ENCODE measurements at regions not wholly inside any gene's neighbourhood (a gene's known extent, or its start where the extent isn't known, plus 50 kb on each side); places are given as distances from the start of the nearest gene placed in this dataset.

DNA sequence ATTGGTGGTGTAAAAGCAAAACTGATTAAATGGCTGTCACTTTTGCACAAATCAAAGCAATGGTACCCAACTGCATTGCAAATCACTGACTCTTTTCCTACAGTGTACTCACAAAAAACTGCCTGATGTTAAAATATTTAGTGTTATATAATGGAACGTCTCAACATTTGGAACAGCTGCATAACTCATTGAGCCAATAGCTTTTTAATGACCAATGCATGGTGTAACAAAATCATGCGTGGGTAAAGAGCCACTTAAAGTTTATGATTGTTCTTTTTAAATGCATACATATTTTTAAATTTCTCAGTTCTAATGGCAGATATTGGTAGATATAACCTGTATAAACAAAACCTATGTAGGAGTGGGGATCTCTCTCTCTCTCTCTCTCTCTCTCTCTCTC is 204.0 kb upstream of the MPHOSPH6 start:
- ATAC-seq (no peak), DNase-seq (no peak)
- intact Hi-C loops (cut with DNase I): no loop called here

DNA sequence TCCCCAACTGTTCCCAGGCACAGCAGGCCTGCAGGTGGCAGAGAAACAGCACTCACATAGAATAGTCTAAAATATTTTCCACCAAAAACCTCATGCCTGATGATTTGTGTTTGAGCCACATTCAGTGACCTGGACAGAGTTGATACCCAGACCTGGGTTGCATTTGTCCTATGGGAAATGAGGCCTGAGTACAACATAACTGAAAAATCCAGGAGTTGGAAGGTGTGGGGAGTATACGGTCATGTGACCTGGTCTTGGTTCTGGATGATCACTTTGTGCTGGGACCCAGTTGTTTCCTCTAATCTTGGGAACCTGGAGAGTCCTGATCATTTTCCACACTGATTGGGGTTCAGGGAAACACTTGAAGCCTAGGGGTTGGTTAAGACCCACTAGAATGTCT is 200.3 kb upstream of the MPHOSPH6 start:
- intact Hi-C loops (cut with DNase I): no loop called here
- no peak for DNase-seq
- no peak for ATAC-seq

DNA sequence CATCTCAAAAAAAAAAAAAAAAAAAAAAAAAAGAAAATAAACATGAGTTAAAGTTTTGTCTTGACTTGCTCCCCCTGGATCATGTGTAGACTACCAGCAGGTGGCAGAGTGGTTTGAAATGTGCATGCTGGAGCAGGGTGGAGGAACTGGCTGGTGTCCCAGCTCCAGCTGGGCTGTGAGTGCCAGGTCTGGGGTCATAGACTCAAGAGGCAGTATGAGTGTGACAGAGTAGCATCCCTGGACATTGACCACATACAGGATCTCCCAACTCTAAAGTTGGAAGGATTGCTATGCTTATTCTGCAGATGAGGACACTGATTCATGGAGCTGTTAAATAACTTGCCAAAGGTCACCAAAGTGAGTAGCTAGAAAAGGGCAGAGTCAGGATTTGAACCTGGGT is 198.0 kb upstream of the MPHOSPH6 start:
- peak; percentile 64 for DNase-seq
- ATAC-seq: peak; percentile 94 to 95
- intact Hi-C loops (cut with DNase I): loop anchor here in 1 of 2 donors (10.0 kb wide), 1 partner anchor 257 kb away; the partner anchor contains the start of gene CDH13

DNA sequence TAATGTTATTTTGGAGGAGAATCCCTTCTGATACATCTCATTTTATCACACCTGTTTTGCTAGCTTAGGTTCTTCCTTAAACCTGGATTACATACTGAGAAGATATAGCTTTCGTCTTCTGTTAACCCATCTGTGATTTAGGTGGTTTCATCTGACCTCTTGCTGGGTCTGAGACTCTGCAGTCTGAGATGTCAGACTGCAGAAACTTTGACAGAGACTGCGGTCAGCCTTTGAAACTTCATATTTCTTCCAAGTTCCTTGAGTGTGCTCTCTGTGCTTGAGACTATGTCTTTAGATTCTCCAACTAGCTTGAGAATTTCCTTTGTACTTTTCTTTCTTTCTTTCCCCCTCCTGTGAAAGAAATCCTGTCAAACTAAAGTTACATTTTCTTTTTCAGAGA is 196.4 kb upstream of the MPHOSPH6 start:
- ATAC-seq (no peak), DNase-seq (no peak)
- intact Hi-C loops (cut with DNase I): loop anchor here in 1 of 2 donors (1.0 to 10.0 kb wide), 2 partner anchors 214 to 258 kb away; partner anchors contain the start of gene CDH13

DNA sequence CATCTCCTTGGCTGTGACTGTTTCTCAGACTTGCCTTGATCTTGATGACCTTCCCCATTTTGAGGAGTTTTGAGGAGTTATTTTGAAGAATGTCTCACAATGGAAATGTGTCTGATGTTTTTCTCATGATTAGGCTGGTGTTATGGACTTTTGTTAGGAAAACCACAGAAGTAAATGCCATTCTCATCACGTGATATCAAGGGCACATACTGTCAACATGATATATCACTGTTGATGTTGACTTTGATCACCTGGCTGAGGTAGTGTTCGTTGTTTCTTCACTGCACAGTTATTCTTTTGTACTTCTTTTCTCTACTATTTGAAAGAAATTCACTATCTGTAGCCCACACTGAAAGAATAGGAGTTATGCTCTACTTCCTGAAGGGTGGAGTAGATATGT is 194.7 kb upstream of the MPHOSPH6 start:
- DNase-seq (no peak), ATAC-seq (no peak)
- intact Hi-C loops (cut with DNase I): loop anchor here in 1 of 2 donors (10.0 kb wide), 1 partner anchor 260 kb away; the partner anchor contains the start of gene CDH13

DNA sequence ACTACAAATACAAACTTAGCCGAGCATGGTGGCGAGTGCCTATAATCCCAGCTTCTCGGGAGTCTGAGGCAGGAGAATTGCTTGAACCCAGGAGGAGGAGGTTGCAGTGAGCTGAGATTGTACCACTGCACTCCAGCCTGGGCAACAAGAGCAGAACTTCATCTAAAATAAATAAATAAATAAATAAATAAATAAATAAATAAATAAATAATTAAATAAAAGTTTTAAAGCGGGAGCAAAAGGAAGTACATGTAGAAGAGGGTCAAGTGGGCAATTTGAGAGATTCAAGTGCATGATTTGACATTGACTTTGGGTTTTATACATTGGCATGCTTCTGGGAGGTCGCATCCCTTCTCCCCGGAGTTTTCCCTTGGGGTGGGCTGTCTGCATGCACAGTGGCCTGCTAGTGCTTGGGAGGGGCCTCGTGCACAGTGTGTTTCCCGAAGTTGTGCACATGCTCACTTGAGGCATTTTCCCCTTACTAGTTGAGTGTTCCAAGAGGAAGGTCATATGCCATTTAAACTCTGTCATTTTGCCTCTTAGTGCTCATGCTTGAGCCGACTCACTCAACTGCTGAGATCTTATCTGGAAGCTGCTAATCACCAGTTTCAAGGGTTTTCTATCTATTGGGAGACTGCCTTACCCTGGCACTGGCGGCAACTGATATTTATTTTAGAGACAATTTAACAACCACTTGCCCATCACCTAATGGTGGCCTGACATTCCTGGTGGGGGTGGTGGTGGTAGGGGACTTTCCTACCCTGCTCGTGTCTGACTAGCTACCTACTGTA is 193.2 kb upstream of the MPHOSPH6 start:
- ATAC-seq (peak in 1 of 2 donors; percentile 17), DNase-seq (no peak)
- intact Hi-C loops (cut with DNase I): loop anchor here in 1 of 2 donors (10.0 kb wide), 1 partner anchor 262 kb away; the partner anchor contains the start of gene CDH13

DNA sequence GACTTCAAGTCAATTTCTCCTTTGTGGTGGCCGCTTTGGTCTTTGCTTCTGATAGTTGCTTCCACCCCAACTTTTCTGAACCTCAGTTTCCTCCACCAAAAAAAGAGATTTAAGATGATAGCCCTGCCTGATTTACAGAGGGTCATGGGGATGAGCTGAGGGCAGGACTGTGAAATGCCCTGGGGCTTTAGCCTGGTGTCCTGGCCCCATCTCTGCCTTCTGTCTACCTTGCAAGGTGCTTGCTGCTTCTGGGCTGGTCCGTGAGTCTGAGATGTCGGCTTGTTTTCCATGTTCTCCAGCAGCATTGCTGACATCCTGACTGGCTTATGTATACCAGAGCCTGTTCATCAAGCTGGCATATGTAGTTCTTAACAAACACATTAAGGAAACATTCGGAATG is 191.9 kb upstream of the MPHOSPH6 start:
- ATAC-seq (no peak), DNase-seq (no peak)
- intact Hi-C loops (cut with DNase I): loop anchor here in 1 of 2 donors (10.0 kb wide), 1 partner anchor 263 kb away; the partner anchor contains the start of gene CDH13

DNA sequence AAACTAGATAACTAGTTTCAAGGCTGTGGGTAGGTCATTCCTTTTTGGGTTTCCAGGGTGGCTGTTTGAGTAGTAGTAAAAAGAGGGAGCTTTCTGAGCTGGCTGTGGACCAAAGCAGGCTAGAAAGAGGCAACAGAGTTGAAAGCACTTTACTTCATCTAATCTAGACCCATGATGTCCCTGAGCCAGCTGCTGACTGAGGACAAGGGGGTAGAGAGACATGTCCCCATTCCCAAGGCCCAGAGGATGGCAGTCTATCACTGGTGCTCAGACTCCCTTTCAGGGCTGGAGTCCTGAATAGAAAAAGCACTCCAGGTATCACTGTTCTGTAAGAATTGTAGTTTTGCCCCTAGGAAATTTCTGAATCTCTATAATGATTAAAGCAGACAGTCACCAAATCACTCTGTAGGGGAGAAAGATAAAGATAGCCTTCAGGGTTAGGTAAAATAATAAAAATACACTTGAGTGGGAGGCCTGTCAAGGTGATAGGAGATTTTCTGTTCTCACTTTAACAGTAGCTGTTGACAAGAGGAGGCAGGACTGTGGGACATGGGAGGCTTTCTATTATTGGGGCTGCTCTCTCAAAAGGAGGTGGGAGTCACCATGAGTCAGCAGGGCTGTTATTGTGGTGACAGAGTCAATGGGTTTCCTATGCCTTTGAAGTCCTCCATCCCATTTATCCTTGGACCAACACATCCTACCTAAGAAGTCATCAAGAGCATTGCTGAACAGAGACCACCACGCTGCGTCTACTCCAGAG is 190.2 kb upstream of the MPHOSPH6 start:
- ATAC-seq (peak; percentile 59 to 79), DNase-seq (no peak)
- intact Hi-C loops (cut with DNase I): loop anchor here in 1 of 2 donors (10.0 kb wide), 1 partner anchor 265 kb away; the partner anchor contains the start of gene CDH13

DNA sequence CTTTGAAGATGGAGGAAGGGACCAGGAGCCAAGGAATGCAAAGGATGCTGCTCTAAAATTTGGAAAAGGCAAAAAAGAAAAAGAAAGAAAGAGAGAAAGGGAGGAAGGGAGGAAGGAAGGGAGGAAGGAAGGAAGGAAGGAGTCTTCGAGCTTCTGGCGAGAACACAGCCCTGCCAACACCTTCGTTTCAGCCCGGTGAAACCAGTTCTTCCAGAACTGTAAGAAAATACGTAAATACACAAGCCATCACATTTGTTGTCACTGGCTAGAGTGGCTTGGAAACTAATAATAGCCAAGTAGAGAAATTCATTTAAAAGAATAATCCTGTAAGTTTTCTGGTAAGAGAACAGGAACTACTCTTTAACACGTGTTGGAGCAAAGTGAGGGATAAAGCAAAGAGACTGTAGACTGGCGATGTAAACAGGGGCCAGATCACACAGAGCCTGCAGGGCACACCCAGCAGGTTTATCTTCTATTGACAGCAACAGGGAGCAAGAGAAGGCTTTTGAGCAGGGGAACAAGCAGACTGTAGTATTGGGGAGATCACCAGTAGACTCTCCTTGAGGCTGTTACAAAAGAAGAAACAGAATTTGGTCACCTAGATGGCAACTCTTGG is 188.7 kb upstream of the MPHOSPH6 start:
- ATAC-seq (no peak), DNase-seq (no peak)
- intact Hi-C loops (cut with DNase I): no loop called here

DNA sequence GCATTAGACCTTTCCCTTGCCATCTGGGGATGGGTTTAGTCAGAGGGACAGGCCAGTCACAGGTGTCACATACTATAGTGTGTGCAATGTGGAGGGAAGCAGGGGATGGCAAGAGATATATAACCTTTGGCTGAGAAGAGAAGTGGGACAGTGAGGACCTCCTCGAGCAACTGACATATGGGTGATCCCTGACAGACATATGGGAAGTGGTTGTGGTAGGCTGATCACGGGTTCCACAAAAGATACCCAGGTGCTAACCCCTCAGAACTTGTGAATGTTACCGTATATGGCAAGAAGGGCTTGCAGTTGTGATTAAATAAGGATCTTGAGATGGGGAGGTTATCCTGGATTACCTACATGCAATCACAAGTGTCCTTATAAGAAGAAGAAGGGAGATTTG is 188.1 kb upstream of the MPHOSPH6 start:
- intact Hi-C loops (cut with DNase I): no loop called here

DNA sequence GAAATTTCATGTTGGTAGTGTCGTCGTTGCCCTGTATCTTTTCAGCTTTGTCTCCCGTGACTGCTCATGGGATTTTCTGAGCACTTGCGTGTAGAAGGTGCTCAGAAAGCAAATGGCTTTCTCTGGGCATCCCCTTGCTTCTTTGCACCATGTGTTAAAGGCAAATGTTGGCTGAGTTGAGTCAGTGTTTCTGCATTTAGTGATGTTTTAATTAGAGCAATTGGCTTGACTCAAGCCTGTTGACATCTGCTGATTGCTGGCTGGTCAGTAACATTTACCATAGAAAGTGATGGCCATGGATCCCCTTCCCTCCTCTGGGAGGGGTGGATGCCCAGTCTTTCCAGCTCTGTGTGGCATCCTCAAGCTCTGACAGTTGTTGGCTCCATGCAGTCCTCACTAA is 187.2 kb upstream of the MPHOSPH6 start:
- no peak for ATAC-seq
- intact Hi-C loops (cut with DNase I): no loop called here
- DNase-seq: no peak

More for the DNA sequence above, 188.1 kb upstream of the MPHOSPH6 start:
- DNase-seq: no peak
- no peak for ATAC-seq

DNA sequence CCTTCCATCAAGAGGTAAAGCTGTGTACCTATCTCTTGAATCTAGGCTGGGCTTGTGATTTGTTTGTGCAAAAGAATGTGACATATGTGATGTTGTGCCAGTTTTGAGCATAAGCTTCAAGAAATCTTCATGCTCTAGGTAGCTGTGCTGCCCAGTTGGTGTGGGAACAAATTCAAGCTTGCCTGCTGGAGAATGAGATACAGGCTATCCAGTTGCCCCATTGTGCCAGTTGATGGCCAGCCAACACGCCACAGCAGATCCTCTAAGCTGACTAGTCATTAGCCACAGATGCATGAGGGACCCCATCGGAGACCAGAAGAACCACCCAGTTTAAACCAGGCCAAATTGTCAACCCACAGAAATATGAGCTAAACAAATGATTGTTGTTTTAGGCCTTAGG is 180.5 kb upstream of the MPHOSPH6 start:
- intact Hi-C loops (cut with DNase I): no loop called here
- no peak for DNase-seq
- no peak for ATAC-seq

DNA sequence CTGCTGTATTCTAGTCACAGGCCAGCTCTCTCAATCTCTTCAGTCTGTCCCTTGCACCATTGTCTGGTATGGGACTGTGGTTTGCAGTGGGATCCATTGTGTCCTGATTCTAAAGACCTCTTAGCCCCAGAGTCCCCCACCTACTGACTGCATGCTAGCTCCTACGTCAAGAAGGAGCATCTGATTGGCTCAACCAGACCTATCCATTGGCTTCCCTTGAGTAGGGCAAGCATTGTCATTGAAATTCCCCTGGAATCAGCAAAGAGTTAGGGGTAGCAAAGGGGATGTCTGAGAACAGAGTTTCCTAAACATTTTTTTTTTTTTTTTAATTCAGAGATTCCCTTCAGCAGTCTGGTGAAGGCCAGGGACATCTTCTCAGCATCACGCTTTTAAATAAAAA is 175.3 kb upstream of the MPHOSPH6 start:
- intact Hi-C loops (cut with DNase I): loop anchor here in 1 of 2 donors (2.0 kb wide), 1 partner anchor 81 kb away; no protein-coding TSS in a partner anchor
- DNase-seq (no peak), ATAC-seq (no peak)

DNA sequence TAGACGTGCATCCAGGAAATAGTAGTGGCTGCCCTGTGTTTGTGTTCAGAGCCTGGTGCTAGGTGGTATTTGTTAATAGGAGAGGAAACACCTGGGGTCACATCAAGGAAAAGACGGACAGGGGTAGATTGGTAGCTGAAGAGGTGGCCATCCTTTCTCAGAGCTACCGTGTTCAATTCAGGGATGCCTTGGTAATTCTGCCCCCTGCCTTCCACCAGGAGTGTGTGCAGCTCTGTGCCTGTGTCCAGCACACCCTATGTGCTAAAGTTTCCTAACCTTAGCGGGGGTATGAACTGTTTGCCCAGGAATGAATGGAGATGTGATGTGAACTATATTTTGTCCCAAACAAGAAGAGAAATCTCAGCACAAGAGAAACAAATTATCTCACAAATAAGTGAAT is 174.1 kb upstream of the MPHOSPH6 start:
- DNase-seq (no peak), ATAC-seq (peak; percentile 68 to 78)
- intact Hi-C loops (cut with DNase I): loop anchor here (1.0 to 2.0 kb wide), 2 partner anchors 79 to 81 kb away; no protein-coding TSS in a partner anchor

DNA sequence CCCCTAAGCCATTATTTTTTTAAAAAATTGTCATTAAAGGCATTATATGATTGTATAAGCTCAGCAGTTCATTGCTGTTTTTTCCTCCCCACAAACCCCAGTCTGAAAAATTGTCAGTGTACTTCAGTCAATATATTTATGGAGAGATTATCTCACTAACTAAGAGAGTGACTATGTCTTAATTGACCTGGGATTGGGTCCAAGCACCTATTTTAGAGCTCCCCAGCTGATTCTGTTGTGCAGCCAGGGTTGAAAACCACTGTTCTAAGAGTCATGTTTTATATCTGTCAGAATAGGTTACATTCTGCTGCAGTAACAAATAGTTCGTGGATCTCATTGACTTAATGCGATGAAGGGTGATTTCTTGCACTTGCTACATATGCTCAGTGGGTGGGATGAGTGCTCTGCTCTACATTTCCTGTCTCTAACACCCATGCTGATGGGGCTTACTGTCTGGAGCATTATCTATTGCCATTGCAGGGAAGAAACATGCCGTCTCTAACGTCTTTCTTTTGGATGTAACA is 171.2 kb upstream of the MPHOSPH6 start:
- ATAC-seq (no peak), DNase-seq (no peak)
- intact Hi-C loops (cut with DNase I): no loop called here

DNA sequence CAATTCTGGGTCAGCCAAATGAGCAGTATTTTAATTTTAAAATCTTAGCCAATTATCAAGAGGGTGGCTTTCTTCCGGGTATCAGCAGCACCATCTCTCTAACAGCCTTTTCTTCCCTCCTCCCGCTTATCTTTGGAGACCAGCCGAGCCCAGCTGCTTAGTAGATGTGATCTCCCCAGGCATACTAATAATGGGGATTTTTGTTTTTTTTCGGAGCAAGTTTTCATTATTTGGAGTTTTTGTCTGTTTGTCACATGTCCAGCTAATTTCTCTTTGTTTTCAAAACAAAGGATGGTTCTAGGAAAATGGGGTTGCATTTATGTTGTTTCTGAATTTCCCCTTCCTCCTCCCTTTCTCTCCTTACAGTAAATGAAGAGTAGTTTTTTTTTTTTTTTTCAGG is 170.5 kb upstream of the MPHOSPH6 start:
- intact Hi-C loops (cut with DNase I): no loop called here
- ATAC-seq: no peak

DNA sequence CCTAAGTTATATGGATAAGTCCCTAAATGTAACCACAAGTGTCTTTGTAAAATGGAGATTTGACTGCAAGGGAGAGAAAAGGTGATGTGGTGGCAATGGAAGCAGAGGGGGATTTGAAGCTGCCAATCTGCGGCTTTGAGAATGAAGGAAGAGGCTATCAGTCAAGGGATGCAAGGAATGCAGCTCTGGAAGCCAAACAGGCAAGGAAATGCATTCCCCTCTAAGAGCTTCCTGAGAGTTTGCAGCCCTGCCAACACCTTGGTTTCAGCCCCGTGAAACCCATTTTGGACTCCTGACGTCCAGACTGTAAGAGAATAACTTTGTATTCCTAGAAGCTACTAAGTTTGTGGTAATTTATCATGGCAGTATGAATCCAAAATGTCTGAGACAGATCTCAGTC is 167.3 kb upstream of the MPHOSPH6 start:
- intact Hi-C loops (cut with DNase I): no loop called here
- ATAC-seq (no peak), DNase-seq (no peak)

More for the DNA sequence above, 170.5 kb upstream of the MPHOSPH6 start:
- DNase-seq: no peak

DNA sequence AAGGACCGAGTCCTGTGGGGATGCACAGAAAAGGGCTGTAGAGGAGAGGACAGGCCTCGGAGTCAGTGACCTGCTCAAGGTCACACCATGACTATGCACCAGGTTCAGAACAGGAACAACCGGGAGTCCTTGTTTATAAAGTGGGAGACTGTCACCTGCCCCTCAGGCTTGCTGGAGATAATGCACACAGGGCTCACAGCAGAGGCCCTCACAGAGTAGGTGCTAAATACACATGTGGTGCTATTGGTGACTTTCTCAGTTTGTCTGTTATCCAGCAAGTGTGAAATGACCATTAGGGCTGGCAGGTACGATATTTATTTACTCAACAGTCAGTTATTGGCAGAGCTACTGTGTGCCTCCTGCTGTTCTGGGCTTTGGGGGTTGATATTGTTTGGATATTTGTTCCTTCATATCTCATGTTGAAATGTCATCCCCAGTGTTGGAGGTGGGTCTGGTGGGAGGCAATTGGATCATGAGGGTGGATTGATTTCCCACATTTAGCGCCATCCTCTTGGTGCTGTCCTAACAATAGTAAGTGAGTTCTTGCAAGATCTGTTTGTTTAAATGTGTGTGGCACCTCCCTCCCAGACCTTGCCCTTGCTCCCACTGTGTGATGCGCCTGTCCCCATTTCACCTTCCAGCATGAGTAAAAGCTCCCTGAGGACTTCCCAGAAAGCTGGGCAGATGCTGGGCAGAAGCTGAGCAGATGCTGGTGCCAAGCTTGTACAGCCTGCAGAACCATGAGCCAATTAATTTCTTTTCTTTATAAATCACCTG is 162.1 kb upstream of the MPHOSPH6 start:
- ATAC-seq: no peak
- intact Hi-C loops (cut with DNase I): no loop called here
- DNase-seq: no peak

DNA sequence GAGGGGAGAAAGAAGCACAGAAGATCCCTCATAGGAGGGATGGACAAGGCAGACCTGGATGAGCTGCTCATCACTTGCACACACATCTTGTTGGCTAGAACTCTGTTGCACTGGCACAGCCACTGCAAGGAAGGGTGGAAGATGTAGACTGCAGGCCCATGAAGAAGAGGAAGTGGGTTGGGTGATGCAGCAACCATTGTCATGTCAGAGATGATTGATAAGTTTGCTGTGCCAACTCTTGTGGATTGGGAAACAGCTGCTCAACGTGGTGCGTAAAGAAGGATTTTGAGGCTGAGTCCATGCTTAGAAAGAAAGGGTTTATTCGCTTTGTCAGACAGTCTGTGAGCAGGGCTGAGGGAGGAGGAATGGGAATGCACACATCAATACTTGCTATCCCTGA is 161.4 kb upstream of the MPHOSPH6 start:
- intact Hi-C loops (cut with DNase I): no loop called here
- no peak for ATAC-seq
- no peak for DNase-seq

Data from left cardiac atrium (tissue), 4 donors.